RWPE2 (cell line): ENCODE measurements at regions not wholly inside any gene's neighbourhood (a gene's known extent, or its start where the extent isn't known, plus 50 kb on each side); places are given as distances from the start of the nearest gene placed in this dataset.

Experiments used
- ATAC-seq: fragments of 200-7000 bp; cut with Tn5 transposase; 3 replicates; pipeline ENCODE4 v1.9.1; 2021; ENCODE audit warnings: low read depth
- DNase-seq: peaks from one replicate; pipeline ENCODE4 v3.0.0-alpha.2; 2020; ENCODE audit warnings: low spot score
- H3K27ac ChIP-seq: fragments of 450-650 bp; 2 replicates; pipeline ENCODE4 v1.5.1; 2017; ENCODE audit warnings: mild to moderate bottlenecking; ENCODE audit not compliant: poor library complexity, severe bottlenecking
- H3K27me3 ChIP-seq: fragments of 250-450 bp; sonication (Bioruptor Pico); 2 replicates; pipeline ENCODE4 v1.5.1; 2021; ENCODE audit warnings: mild to moderate bottlenecking, moderate library complexity; ENCODE audit not compliant: insufficient read depth, poor library complexity, severe bottlenecking
- H3K36me3 ChIP-seq: fragments of 250-450 bp; sonication (Bioruptor Pico); 2 replicates; pipeline ENCODE4 v1.5.1; 2020; ENCODE audit warnings: low read depth, mild to moderate bottlenecking, moderate library complexity
- H3K4me1 ChIP-seq: fragments of 250-450 bp; sonication (Bioruptor Pico); 2 replicates; pipeline ENCODE4 v1.5.1; 2021; ENCODE audit warnings: mild to moderate bottlenecking, moderate library complexity; ENCODE audit not compliant: insufficient read depth, poor library complexity, severe bottlenecking
- H3K4me3 ChIP-seq: fragments of 250-450 bp; sonication (Bioruptor Pico); 2 replicates; pipeline ENCODE4 v1.5.1; 2021; ENCODE audit warnings: mild to moderate bottlenecking, moderate library complexity; ENCODE audit not compliant: severe bottlenecking
- H3K9me3 ChIP-seq: fragments of 250-450 bp; sonication (Bioruptor Pico); 2 replicates; pipeline ENCODE4 v1.5.1; 2021; ENCODE audit warnings: mild to moderate bottlenecking, moderate library complexity; ENCODE audit not compliant: severe bottlenecking
- CTCF ChIP-seq: fragments of 450-650 bp; IDR thresholded peaks from one replicate; pipeline ENCODE4 v1.5.1; 2017; ENCODE audit warnings: mild to moderate bottlenecking, moderate library complexity; ENCODE audit not compliant: poor library complexity, severe bottlenecking

- no peak for ATAC-seq
- no peak overlapping the region for H3K27ac ChIP-seq
- TF ChIP-seq CTCF: no peak
- H3K4me1 ChIP-seq: no peaks in the 10 kb centered on the region
- no peaks in the 10 kb centered on the region for H3K36me3 ChIP-seq
- no peaks in the 10 kb centered on the region for H3K9me3 ChIP-seq
- no peaks in the 10 kb centered on the region for H3K27me3 ChIP-seq
- H3K4me3 ChIP-seq: no peak overlapping the region
- DNase-seq: no peak
These were observed 642.7 kb downstream of the NPHP4 start for GRCh38 chr1:5349526-5349925.

- DNase-seq: no peak
- ATAC-seq: no peak
- no peak for TF ChIP-seq CTCF
- Histone ChIP-seq H3K4me3 (no peak overlapping the region), H3K9me3 (no peaks in the 10 kb centered on the region), H3K4me1 (no peaks in the 10 kb centered on the region), H3K27ac (no peak overlapping the region), H3K27me3 (no peaks in the 10 kb centered on the region), H3K36me3 (no peaks in the 10 kb centered on the region)
These were observed 643.3 kb downstream of the NPHP4 start for GRCh38 chr1:5348732-5349465.

- Histone ChIP-seq H3K4me3 (no peak overlapping the region), H3K27me3 (no peaks in the 10 kb centered on the region), H3K36me3 (no peaks in the 10 kb centered on the region), H3K4me1 (no peaks in the 10 kb centered on the region), H3K27ac (no peak overlapping the region), H3K9me3 (no peaks in the 10 kb centered on the region)
- ATAC-seq (no peak), DNase-seq (no peak)
- no peak for TF ChIP-seq CTCF
These were observed 644.5 kb downstream of the NPHP4 start for GRCh38 chr1:5347726-5348125.

- no peaks in the 10 kb centered on the region for H3K27me3 ChIP-seq
- H3K36me3 ChIP-seq: no peaks in the 10 kb centered on the region
- no peak for TF ChIP-seq CTCF
- H3K9me3 ChIP-seq: no peaks in the 10 kb centered on the region
- DNase-seq (no peak), ATAC-seq (no peak)
- H3K4me1 ChIP-seq: no peaks in the 10 kb centered on the region
- H3K4me3 ChIP-seq: no peak overlapping the region
- no peak overlapping the region for H3K27ac ChIP-seq
These were observed 646.7 kb downstream of the NPHP4 start for GRCh38 chr1:5345556-5345955.

- no peak for TF ChIP-seq CTCF
- H3K36me3 ChIP-seq: no peaks in the 10 kb centered on the region
- ATAC-seq (no peak), DNase-seq (no peak)
- no peaks in the 10 kb centered on the region for H3K4me1 ChIP-seq
- no peaks in the 10 kb centered on the region for H3K9me3 ChIP-seq
- no peak overlapping the region for H3K4me3 ChIP-seq
- H3K27me3 ChIP-seq: no peaks in the 10 kb centered on the region
- no peak overlapping the region for H3K27ac ChIP-seq
These were observed 648.8 kb downstream of the NPHP4 start for GRCh38 chr1:5343256-5344020.
